ENCODE measurements at regions not wholly inside any gene's neighbourhood (a gene's known extent, or its start where the extent isn't known, plus 50 kb on each side); places are given as distances from the start of the nearest gene placed in this dataset.

DNA sequence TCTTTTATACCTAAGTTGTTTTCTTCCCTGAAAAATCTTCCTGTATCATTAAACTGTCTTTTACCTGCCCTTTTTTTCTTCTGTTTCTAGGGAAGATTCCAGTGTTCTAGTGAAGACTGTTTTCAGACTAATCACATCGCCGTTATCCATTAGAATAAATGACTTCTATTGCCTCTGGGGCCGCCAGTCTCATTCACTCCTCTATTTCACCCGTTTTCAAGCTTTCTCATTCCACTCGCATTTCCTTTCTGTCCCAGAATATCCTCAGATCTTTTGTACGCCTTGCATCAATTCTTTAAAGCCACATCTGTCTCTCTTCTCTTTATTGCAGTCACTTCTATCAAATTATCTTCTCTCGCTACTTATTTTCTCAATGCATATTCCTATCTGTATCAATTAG lies 1035.6 kb upstream of the MIR17HG start:
- TF ChIP-seq CTCF (conservative IDR thresholded peaks at IDR 0.05; ENCODE audit: low read depth, low read length) (no peak), EZH2 (IDR thresholded peaks at IDR 0.05; ENCODE audit: borderline replicate concordance, low read depth, low read length, poor library complexity, severe bottlenecking) (no peak)

All from A673 (cell line).